IMR-90 (cell line): ENCODE measurements at regions not wholly inside any gene's neighbourhood (a gene's known extent, or its start where the extent isn't known, plus 50 kb on each side); places are given as distances from the start of the nearest gene placed in this dataset.

Experiments used
- ATAC-seq: fragments of 200-7000 bp; cut with Tn5 transposase; 2 replicates; pipeline ENCODE4 v1.9.1; 2020; ENCODE audit warnings: low read depth, mild to moderate bottlenecking, moderate library complexity
- BruUV-seq: library from RNA; stranded (reverse); fragments of 400-500 nt; replicated peaks from 2 replicates; lab custom pipeline; 2021; lab: Mats Ljungman, UMichigan
- CTCF ChIA-PET: fragments of 300-600 bp; formaldehyde crosslinking; extraction: SDS; loops from one replicate; lab custom pipeline; 2021; ENCODE audit warnings: antibody characterized with exemption; lab: Yijun Ruan, JAX
- POLR2A ChIA-PET: fragments of 300-600 bp; sonication (Branson Sonifier 250); formaldehyde crosslinking; loops from one replicate; lab custom pipeline; 2022; ENCODE audit warnings: antibody characterized with exemption; ENCODE audit not compliant: unreplicated experiment; lab: Charles Lee
- DNase-seq: peaks from one replicate; pipeline ENCODE4 v3.0.0; 2013
- H2AFZ ChIP-seq: replicated peaks from 2 replicates; pipeline ENCODE3; 2013; ENCODE audit warnings: low read length, mild to moderate bottlenecking; ENCODE audit not compliant: poor library complexity
- H2AK5ac ChIP-seq: 2 replicates; pipeline ENCODE4 v1.6.1; 2013; ENCODE audit warnings: low read depth, low read length, inconsistent platforms
- H2AK9ac ChIP-seq: replicated peaks from 2 replicates; pipeline ENCODE3; 2013; ENCODE audit warnings: mild to moderate bottlenecking, low read depth, low read length, moderate library complexity; ENCODE audit not compliant: poor library complexity
- H2BK120ac ChIP-seq: 2 replicates; pipeline ENCODE4 v1.6.1; 2013; ENCODE audit warnings: low read depth, low read length, inconsistent platforms
- H2BK15ac ChIP-seq: 3 replicates; pipeline ENCODE4 v1.6.1; 2013; ENCODE audit warnings: low read depth, low read length, inconsistent platforms
- H2BK20ac ChIP-seq: 2 replicates; pipeline ENCODE4 v1.6.1; 2013; ENCODE audit warnings: low read depth, mild to moderate bottlenecking, inconsistent platforms, low read length, moderate library complexity
- H2BK5ac ChIP-seq: 2 replicates; pipeline ENCODE4 v1.6.1; 2013; ENCODE audit warnings: mild to moderate bottlenecking, low read depth, low read length, inconsistent platforms; ENCODE audit not compliant: poor library complexity, severe bottlenecking
- H3K14ac ChIP-seq: replicated peaks from 2 replicates; pipeline ENCODE4 v1.6.1; 2013; ENCODE audit warnings: low read depth, low read length, inconsistent platforms
- H3K18ac ChIP-seq: 2 replicates; pipeline ENCODE4 v1.6.1; 2013; ENCODE audit warnings: low read depth, low read length, control low read depth
- H3K23ac ChIP-seq: 2 replicates; pipeline ENCODE4 v1.6.1; 2013; ENCODE audit warnings: low read depth, low read length, inconsistent platforms
- H3K27ac ChIP-seq: 2 replicates; pipeline ENCODE4 v1.5.1; 2013; ENCODE audit warnings: mild to moderate bottlenecking, control low read depth, low read length; ENCODE audit not compliant: insufficient read depth
- H3K27me3 ChIP-seq: 2 replicates; pipeline ENCODE4 v1.6.1; 2013; ENCODE audit warnings: low read length; ENCODE audit not compliant: control insufficient read depth, insufficient read depth
- H3K36me3 ChIP-seq: 2 replicates; pipeline ENCODE4 v1.6.1; 2013; ENCODE audit warnings: low read length, mixed read lengths; ENCODE audit not compliant: control insufficient read depth, insufficient read depth
- H3K4ac ChIP-seq: 2 replicates; pipeline ENCODE4 v1.6.1; 2013; ENCODE audit warnings: low read depth, low read length, inconsistent platforms
- H3K4me1 ChIP-seq: 2 replicates; pipeline ENCODE4 v1.6.1; 2013; ENCODE audit warnings: low read length, mixed read lengths; ENCODE audit not compliant: control insufficient read depth, insufficient read depth
- H3K4me2 ChIP-seq: 2 replicates; pipeline ENCODE4 v1.6.1; 2013; ENCODE audit warnings: low read depth, mild to moderate bottlenecking, control low read depth, low read length, moderate library complexity
- H3K4me3 ChIP-seq: 2 replicates; pipeline ENCODE4 v1.5.1; 2013; ENCODE audit warnings: low read depth, mild to moderate bottlenecking, control low read depth, low read length, moderate library complexity; ENCODE audit not compliant: insufficient read depth
- H3K56ac ChIP-seq: 2 replicates; pipeline ENCODE4 v1.6.1; 2013; ENCODE audit warnings: low read length, inconsistent platforms; ENCODE audit not compliant: insufficient read depth; ENCODE audit errors: extremely low read depth
- H3K79me1 ChIP-seq, 2 experiments: 2 replicates each; pipeline ENCODE4 v1.6.1; 2013; ENCODE audit warnings: low read length in 2 of 2, inconsistent platforms in 1 of 2, low read depth in 1 of 2
- H3K9ac ChIP-seq: 2 replicates; pipeline ENCODE4 v1.6.1; 2013; ENCODE audit warnings: low read depth, low read length, control low read depth
- H3K9me1 ChIP-seq: 2 replicates; pipeline ENCODE4 v1.6.1; 2013; ENCODE audit warnings: low read length, inconsistent platforms; ENCODE audit not compliant: insufficient read depth
- H3K9me3 ChIP-seq: 2 replicates; pipeline ENCODE4 v1.6.1; 2013; ENCODE audit warnings: low read length; ENCODE audit not compliant: control insufficient read depth, insufficient read depth
- H4K20me1 ChIP-seq: 2 replicates; pipeline ENCODE4 v1.6.1; 2013; ENCODE audit warnings: low read length, inconsistent platforms; ENCODE audit not compliant: insufficient read depth
- H4K5ac ChIP-seq: 2 replicates; pipeline ENCODE4 v1.6.1; 2013; ENCODE audit warnings: mild to moderate bottlenecking, low read depth, low read length, control low read depth
- H4K8ac ChIP-seq, 2 experiments: 2 replicates each; pipeline ENCODE4 v1.6.1; 2013; ENCODE audit warnings: low read depth in 2 of 2, low read length in 2 of 2, control low read depth in 1 of 2, inconsistent platforms in 1 of 2
- H4K91ac ChIP-seq: 2 replicates; pipeline ENCODE4 v1.6.1; 2013; ENCODE audit warnings: low read depth, low read length, inconsistent platforms; ENCODE audit not compliant: insufficient read depth
- CHD1 ChIP-seq: IDR thresholded peaks from 2 replicates; pipeline ENCODE4 v1.6.1; 2012; ENCODE audit warnings: low read depth, low read length, improper control_type of control experiment
- CTCF ChIP-seq: conservative IDR thresholded peaks from 2 replicates; pipeline ENCODE4 v1.5.1; 2012; ENCODE audit warnings: mild to moderate bottlenecking, low read depth, low read length, improper control_type of control experiment
- FOS ChIP-seq: fragments of 150-350 bp; IDR thresholded peaks from 2 replicates; pipeline ENCODE4 v1.6.1; 2016; ENCODE audit warnings: low read depth, low read length
- MAFK ChIP-seq: IDR thresholded peaks from 2 replicates; pipeline ENCODE4 v1.6.1; 2012; ENCODE audit warnings: low read depth, low read length, improper control_type of control experiment
- MAZ ChIP-seq: IDR thresholded peaks from 2 replicates; pipeline ENCODE4 v1.6.1; 2012; ENCODE audit warnings: low read depth, mild to moderate bottlenecking, low read length, improper control_type of control experiment, moderate library complexity, borderline replicate concordance
- MXI1 ChIP-seq: IDR thresholded peaks from 2 replicates; pipeline ENCODE4 v1.6.1; 2012; ENCODE audit warnings: low read depth, mild to moderate bottlenecking, low read length, moderate library complexity, borderline replicate concordance
- NFE2L2 ChIP-seq: fragments of 150-350 bp; IDR thresholded peaks from 2 replicates; pipeline ENCODE4 v1.6.1; 2016; ENCODE audit warnings: low read depth, mild to moderate bottlenecking, low read length
- POLR2A ChIP-seq: IDR thresholded peaks from 2 replicates; pipeline ENCODE4 v1.6.1; 2012; ENCODE audit warnings: mild to moderate bottlenecking, low read depth, low read length
- RCOR1 ChIP-seq: IDR thresholded peaks from 2 replicates; pipeline ENCODE4 v1.6.1; 2012; ENCODE audit warnings: mild to moderate bottlenecking, low read length, improper control_type of control experiment; ENCODE audit not compliant: insufficient replicate concordance
- RFX5 ChIP-seq: IDR thresholded peaks from 2 replicates; pipeline ENCODE4 v1.8.0; 2012; ENCODE audit warnings: low read depth, mild to moderate bottlenecking, low read length, moderate library complexity
- USF2 ChIP-seq: fragments of 150-350 bp; IDR thresholded peaks from 2 replicates; pipeline ENCODE4 v1.6.1; 2017; ENCODE audit warnings: mild to moderate bottlenecking, antibody characterized with exemption, low read length, low read depth
- WGBS, 2 experiments: methylation state at CpG; one replicate each; pipeline versions ENCODE4 v1.1.5 to v1.1.7; 2013; ENCODE audit warnings: missing lambda C conversion rate in 2 of 2; ENCODE audit not compliant: insufficient read length in 1 of 2; ENCODE audit errors: extremely low coverage in 2 of 2; 5-methylcytosine and 5-hydroxymethylcytosine counted together
- dilution Hi-C: fragments of 300-500 bp; cut with HindIII; formaldehyde crosslinking; loops from one replicate; pipeline ENCODE4 v1.14.3; 2018; ENCODE audit warnings: low sequenced_read_pairs; ENCODE audit not compliant: unreplicated experiment
- in situ Hi-C: fragments of 300-500 bp; cut with MboI; formaldehyde crosslinking; loops from 3 replicates; pipeline ENCODE4 v1.14.3; 2019; ENCODE audit warnings: low sequenced_read_pairs, inconsistent platforms, mixed read lengths
- intact Hi-C: fragments of 100-400 bp; cut with micrococcal nuclease; formaldehyde crosslinking; loops from 2 replicates; pipeline ENCODE4 v1.10.0; 2022

- DNase-seq = no peak
- Histone ChIP-seq H3K79me1 (no peaks in the 10 kb centered on the region), H3K23ac (no peak overlapping the region), H3K36me3 (no peaks in the 10 kb centered on the region), H4K8ac (no peak overlapping the region), H3K27me3 (no peaks in the 10 kb centered on the region), H3K4me2 (no peak overlapping the region), H3K14ac (no peak overlapping the region), H4K91ac (no peak overlapping the region), H2AFZ (no peak overlapping the region), H3K9me3 (no peaks in the 10 kb centered on the region), H2AK5ac (no peak overlapping the region), H3K4me1 (no peaks in the 10 kb centered on the region), H2BK20ac (no peak overlapping the region), H3K4ac (no peak overlapping the region), H3K9ac (no peak overlapping the region), H2BK5ac (no peak overlapping the region), H2BK15ac (no peak overlapping the region), H2AK9ac (no peak overlapping the region), H3K27ac (no peak overlapping the region), H4K5ac (no peak overlapping the region), H3K56ac (no peak overlapping the region), H3K9me1 (no peaks in the 10 kb centered on the region), H3K4me3 (no peak overlapping the region), H3K18ac (no peak overlapping the region), H2BK120ac (no peak overlapping the region), H4K20me1 (no peaks in the 10 kb centered on the region)
- in situ Hi-C loops = no loop called here
- no TSS peak for BruUV-seq
- ChIA-PET POLR2A (no interaction called here), CTCF (no interaction called here)
- ATAC-seq = no peak
- intact Hi-C loops = no loop called here
- WGBS, 2 experiments = no CpG with 5 or more reads among the region's 2 CpGs
- TF ChIP-seq CHD1 = no peak
- TF ChIP-seq RFX5 = no peak
- no peak for TF ChIP-seq MAZ
- TF ChIP-seq FOS = no peak
- TF ChIP-seq RCOR1 = no peak
- TF ChIP-seq CTCF = no peak
- no peak for TF ChIP-seq MXI1
- no peak for TF ChIP-seq POLR2A
- no peak for TF ChIP-seq NFE2L2
- no peak for TF ChIP-seq USF2
- no peak for TF ChIP-seq MAFK
- dilution Hi-C loops = no loop called here
These were observed 394.6 kb upstream of the PTCHD4 start for GRCh38 chr6:48505621-48506020.
